WTC11 (cell line): ENCODE measurements at regions not wholly inside any gene's neighbourhood (a gene's known extent, or its start where the extent isn't known, plus 50 kb on each side); places are given as distances from the start of the nearest gene placed in this dataset.

ENCODE experiments used
- CBFB ChIP-seq: sonication (generic); formaldehyde crosslinking; IDR thresholded peaks from 2 replicates; pipeline ENCODE4 v1.8.1; 2022; ENCODE audit warnings: mild to moderate bottlenecking, low read depth, missing genetic modification reagents
- SP1 ChIP-seq: sonication (generic); formaldehyde crosslinking; conservative IDR thresholded peaks from 2 replicates; pipeline ENCODE4 v1.8.1; 2022; ENCODE audit warnings: missing genetic modification reagents
- TF ChIP-seq, protein P1 (sequence below): fragments of 200-600 bp; IDR thresholded peaks from 2 replicates; pipeline ENCODE4 v1.8.0; 2022; ENCODE audit warnings: antibody characterized with exemption

DNA sequence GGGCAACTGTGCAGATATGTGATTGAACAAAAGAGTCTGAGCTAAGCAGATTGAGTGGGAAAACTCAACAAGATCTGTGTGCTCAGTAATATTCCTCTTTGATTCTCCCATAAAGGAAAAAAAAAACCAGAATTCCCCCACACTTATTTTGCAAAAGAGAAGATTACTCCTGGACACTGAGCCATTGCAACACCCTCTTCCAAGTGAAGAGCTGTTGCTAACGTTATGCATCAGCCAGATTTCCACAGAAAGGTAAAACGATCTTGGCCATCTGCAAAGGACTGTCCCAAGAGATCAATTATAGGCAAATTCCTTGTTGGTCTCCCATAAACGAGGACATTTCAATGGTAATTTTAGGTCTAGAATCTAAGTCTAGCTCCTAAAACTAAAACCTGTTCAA, 587.7 kb downstream of the C12orf50 start:
- TF ChIP-seq SP1 (CRISPR knock-in tag): no peak
- no peak for TF ChIP-seq CBFB (CRISPR knock-in tag)
- TF ChIP-seq, protein P1, sequence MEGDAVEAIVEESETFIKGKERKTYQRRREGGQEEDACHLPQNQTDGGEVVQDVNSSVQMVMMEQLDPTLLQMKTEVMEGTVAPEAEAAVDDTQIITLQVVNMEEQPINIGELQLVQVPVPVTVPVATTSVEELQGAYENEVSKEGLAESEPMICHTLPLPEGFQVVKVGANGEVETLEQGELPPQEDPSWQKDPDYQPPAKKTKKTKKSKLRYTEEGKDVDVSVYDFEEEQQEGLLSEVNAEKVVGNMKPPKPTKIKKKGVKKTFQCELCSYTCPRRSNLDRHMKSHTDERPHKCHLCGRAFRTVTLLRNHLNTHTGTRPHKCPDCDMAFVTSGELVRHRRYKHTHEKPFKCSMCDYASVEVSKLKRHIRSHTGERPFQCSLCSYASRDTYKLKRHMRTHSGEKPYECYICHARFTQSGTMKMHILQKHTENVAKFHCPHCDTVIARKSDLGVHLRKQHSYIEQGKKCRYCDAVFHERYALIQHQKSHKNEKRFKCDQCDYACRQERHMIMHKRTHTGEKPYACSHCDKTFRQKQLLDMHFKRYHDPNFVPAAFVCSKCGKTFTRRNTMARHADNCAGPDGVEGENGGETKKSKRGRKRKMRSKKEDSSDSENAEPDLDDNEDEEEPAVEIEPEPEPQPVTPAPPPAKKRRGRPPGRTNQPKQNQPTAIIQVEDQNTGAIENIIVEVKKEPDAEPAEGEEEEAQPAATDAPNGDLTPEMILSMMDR: no peak
